Stimulated activated CD4-positive, alpha-beta T cell treated with anti-CD3 and anti-CD28 coated beads, TNF-alpha, amount 100 ng/mL, for 1 hour (primary cell): ENCODE measurements at regions not wholly inside any gene's neighbourhood (a gene's known extent, or its start where the extent isn't known, plus 50 kb on each side); places are given as distances from the start of the nearest gene placed in this dataset.
A peak's percentile ranks its signal among the peaks of the same experiment; 100 is the strongest.
"Not testable (repeated sequence)": the region's sequence is repeated elsewhere in the genome, so short reads cannot be mapped to it uniquely, and the experiment has no call there.

Experiments
- DNase-seq, 3 donors: peaks; one replicate each; pipeline ENCODE4 v3.0.0-alpha.2; 2020; ENCODE audit warnings: low read depth in 3 of 3, low spot score in 1 of 3

- no peak for DNase-seq
Observed at GRCh38 chr2:2655453-2656114, 324.5 kb upstream of the MYT1L start.

- DNase-seq = no peak
Observed at GRCh38 chr2:2653231-2653630, 322.2 kb upstream of the MYT1L start.

- no peak for DNase-seq
Observed at GRCh38 chr2:2650608-2651375, 319.7 kb upstream of the MYT1L start.

- no peak for DNase-seq
Observed at GRCh38 chr2:2649109-2650072, 318.3 kb upstream of the MYT1L start.

- no peak for DNase-seq
Observed at GRCh38 chr2:2648094-2648493, 317.0 kb upstream of the MYT1L start.

- DNase-seq = no peak
Observed at GRCh38 chr2:2647141-2647541, 316.1 kb upstream of the MYT1L start.

GRCh38 chr2:2646433-2647051 is 315.5 kb upstream of the MYT1L start:
- peak in 2 of 3 donors; percentile 9 to 18 for DNase-seq

GRCh38 chr2:2645162-2645855 is 314.2 kb upstream of the MYT1L start:
- DNase-seq = no peak

- DNase-seq = not testable (repeated sequence)
Observed at GRCh38 chr2:2644751-2645150, 313.7 kb upstream of the MYT1L start.

GRCh38 chr2:2644040-2644439 is 313.0 kb upstream of the MYT1L start:
- DNase-seq = no peak

GRCh38 chr2:2642906-2643890 is 312.1 kb upstream of the MYT1L start:
- DNase-seq = no peak

- no peak for DNase-seq
Observed at GRCh38 chr2:2641541-2642410, 310.7 kb upstream of the MYT1L start.

GRCh38 chr2:2640818-2641217 is 309.7 kb upstream of the MYT1L start:
- DNase-seq = no peak

- no peak for DNase-seq
Observed at GRCh38 chr2:2640371-2640770, 309.3 kb upstream of the MYT1L start.

- DNase-seq = no peak
Observed at GRCh38 chr2:2639251-2640139, 308.4 kb upstream of the MYT1L start.

GRCh38 chr2:2638547-2639220 is 307.6 kb upstream of the MYT1L start:
- DNase-seq = no peak

- DNase-seq = no peak
Observed at GRCh38 chr2:2636813-2637212, 305.7 kb upstream of the MYT1L start.
